DND-41 (cell line): ENCODE measurements at regions not wholly inside any gene's neighbourhood (a gene's known extent, or its start where the extent isn't known, plus 50 kb on each side); places are given as distances from the start of the nearest gene placed in this dataset.

Experiments used
- CTCF ChIP-seq: IDR thresholded peaks from 2 replicates; pipeline ENCODE4 v1.5.1; 2012; ENCODE audit warnings: borderline replicate concordance, low read length, moderate library complexity, mild to moderate bottlenecking; ENCODE audit not compliant: poor library complexity, severe bottlenecking; ENCODE audit errors: extremely low read depth
- EZH2 ChIP-seq: IDR thresholded peaks from 3 replicates; pipeline ENCODE4 v1.6.1; 2012; ENCODE audit warnings: borderline replicate concordance, low read depth, mild to moderate bottlenecking, moderate library complexity, low read length, inconsistent platforms; ENCODE audit not compliant: severe bottlenecking

- TF ChIP-seq CTCF: no peak
- TF ChIP-seq EZH2: no peak
These were observed 68.1 kb downstream of the RBM43 start for GRCh38 chr2:151193576-151193975.
